Neuronal stem cell (in vitro differentiated cells): ENCODE measurements at regions not wholly inside any gene's neighbourhood (a gene's known extent, or its start where the extent isn't known, plus 50 kb on each side); places are given as distances from the start of the nearest gene placed in this dataset.
"Not testable (repeated sequence)": the region's sequence is repeated elsewhere in the genome, so short reads cannot be mapped to it uniquely, and the experiment has no call there.

Experiments used
- DNase-seq: peaks from one replicate; pipeline ENCODE4 v3.0.0-alpha.2; 2013; ENCODE audit warnings: low spot score
- H2AFZ ChIP-seq: one replicate; pipeline ENCODE4 v1.6.1; 2013; ENCODE audit warnings: mild to moderate bottlenecking, low read length, inconsistent platforms
- H2AK5ac ChIP-seq: 2 replicates; pipeline ENCODE4 v1.6.1; 2013; ENCODE audit warnings: low read depth, mild to moderate bottlenecking, inconsistent platforms, low read length, moderate library complexity, mixed read lengths
- H2BK120ac ChIP-seq: 2 replicates; pipeline ENCODE4 v1.6.1; 2013; ENCODE audit warnings: low read depth, mild to moderate bottlenecking, inconsistent platforms, low read length, moderate library complexity, mixed read lengths
- H2BK12ac ChIP-seq: one replicate; pipeline ENCODE4 v1.6.1; 2013; ENCODE audit warnings: low read length, inconsistent platforms
- H2BK15ac ChIP-seq: 2 replicates; pipeline ENCODE4 v1.6.1; 2013; ENCODE audit warnings: mild to moderate bottlenecking, low read length, inconsistent platforms, mixed read lengths
- H2BK5ac ChIP-seq: one replicate; pipeline ENCODE4 v1.6.1; 2013; ENCODE audit warnings: inconsistent platforms, mild to moderate bottlenecking, low read length, moderate library complexity
- H3K14ac ChIP-seq: one replicate; pipeline ENCODE4 v1.6.1; 2013; ENCODE audit warnings: low read length, inconsistent platforms
- H3K18ac ChIP-seq: 2 replicates; pipeline ENCODE4 v1.6.1; 2013; ENCODE audit warnings: low read length, inconsistent platforms
- H3K23ac ChIP-seq: 2 replicates; pipeline ENCODE4 v1.6.1; 2013; ENCODE audit warnings: low read depth, mild to moderate bottlenecking, mixed read lengths, low read length, inconsistent platforms; ENCODE audit not compliant: poor library complexity
- H3K27ac ChIP-seq: replicated peaks from 3 replicates; pipeline ENCODE4 v1.5.1; 2013; ENCODE audit warnings: low read length, inconsistent platforms
- H3K27me3 ChIP-seq, 3 experiments: 2 replicates each; pipeline ENCODE4 v1.6.1; 2013; ENCODE audit warnings: low read length in 3 of 3, mild to moderate bottlenecking in 2 of 3, inconsistent platforms in 1 of 3, low read depth in 1 of 3, mixed read lengths in 1 of 3, moderate library complexity in 1 of 3; ENCODE audit not compliant: control insufficient read depth in 3 of 3, insufficient read depth in 3 of 3
- H3K36me3 ChIP-seq, 2 donors: replicated peaks in 1 of 2; 2 replicates each; pipeline ENCODE4 v1.6.1; 2013; ENCODE audit warnings: low read length in 2 of 2; ENCODE audit not compliant: control insufficient read depth in 2 of 2, insufficient read depth in 2 of 2
- H3K4ac ChIP-seq: 2 replicates; pipeline ENCODE4 v1.6.1; 2013; ENCODE audit warnings: inconsistent platforms, mild to moderate bottlenecking, low read length, moderate library complexity
- H3K4me1 ChIP-seq, 2 donors: 1 replicate in 1 of 2; 2 replicates in 1 of 2; pipeline ENCODE4 v1.6.1; 2013; ENCODE audit warnings: low read length in 2 of 2, low read depth in 1 of 2; ENCODE audit not compliant: control insufficient read depth in 2 of 2, insufficient read depth in 1 of 2
- H3K4me2 ChIP-seq: one replicate; pipeline ENCODE4 v1.6.1; 2013; ENCODE audit warnings: mild to moderate bottlenecking, low read length, inconsistent platforms; ENCODE audit not compliant: insufficient read depth, poor library complexity, severe bottlenecking
- H3K4me3 ChIP-seq, 2 donors: 2 replicates each; pipeline ENCODE4 v1.5.1; 2013; ENCODE audit warnings: low read length in 2 of 2, mild to moderate bottlenecking in 2 of 2, inconsistent platforms in 1 of 2, moderate library complexity in 1 of 2
- H3K79me1 ChIP-seq: one replicate; pipeline ENCODE4 v1.6.1; 2013; ENCODE audit warnings: low read depth, mild to moderate bottlenecking, inconsistent platforms, low read length, moderate library complexity
- H3K9ac ChIP-seq: one replicate; pipeline ENCODE4 v1.6.1; 2013; ENCODE audit warnings: mild to moderate bottlenecking, low read depth, low read length, inconsistent platforms; ENCODE audit not compliant: poor library complexity
- H3K9me3 ChIP-seq, 2 donors: replicated peaks in 1 of 2; 2 replicates each; pipeline versions ENCODE3 to v1.6.1; 2013; ENCODE audit warnings: low read length in 2 of 2, mild to moderate bottlenecking in 2 of 2, inconsistent platforms in 1 of 2, low read depth in 1 of 2, mixed read lengths in 1 of 2, moderate library complexity in 1 of 2; ENCODE audit not compliant: control insufficient read depth in 2 of 2, insufficient read depth in 1 of 2
- H4K8ac ChIP-seq: one replicate; pipeline ENCODE4 v1.6.1; 2013; ENCODE audit warnings: low read depth, mild to moderate bottlenecking, inconsistent platforms, low read length, moderate library complexity
- H4K91ac ChIP-seq: one replicate; pipeline ENCODE4 v1.6.1; 2013; ENCODE audit warnings: low read length, low read depth, mild to moderate bottlenecking, inconsistent platforms; ENCODE audit not compliant: poor library complexity
- WGBS, 2 donors: extraction: QIAGEN DNeasy Blood & Tissue Kit; methylation state at CpG; one replicate each; pipeline ENCODE4 v1.1.7; 2013; ENCODE audit warnings: missing lambda C conversion rate in 2 of 2, mixed read lengths in 1 of 2; ENCODE audit not compliant: insufficient read length in 2 of 2, insufficient replicate concordance in 1 of 2; ENCODE audit errors: extremely low coverage in 2 of 2; 5-methylcytosine and 5-hydroxymethylcytosine counted together

GRCh38 chr3:195992956-195993595 is 84.7 kb upstream of the TNK2 start:
- not testable (repeated sequence) for H3K27ac ChIP-seq, H2AK5ac ChIP-seq, H3K23ac ChIP-seq, H4K8ac ChIP-seq, H2BK5ac ChIP-seq, H3K9ac ChIP-seq, H3K4me2 ChIP-seq, H3K4me1 ChIP-seq, H3K36me3 ChIP-seq, H2BK12ac ChIP-seq, H3K27me3 ChIP-seq, H2BK120ac ChIP-seq, H3K4ac ChIP-seq, H2BK15ac ChIP-seq, H3K9me3 ChIP-seq, H3K79me1 ChIP-seq, DNase-seq, H3K18ac ChIP-seq, H3K14ac ChIP-seq, H3K4me3 ChIP-seq, H2AFZ ChIP-seq, H4K91ac ChIP-seq
- WGBS, 2 donors, result no CpG with 5 or more reads among the region's 20 CpGs

DNA sequence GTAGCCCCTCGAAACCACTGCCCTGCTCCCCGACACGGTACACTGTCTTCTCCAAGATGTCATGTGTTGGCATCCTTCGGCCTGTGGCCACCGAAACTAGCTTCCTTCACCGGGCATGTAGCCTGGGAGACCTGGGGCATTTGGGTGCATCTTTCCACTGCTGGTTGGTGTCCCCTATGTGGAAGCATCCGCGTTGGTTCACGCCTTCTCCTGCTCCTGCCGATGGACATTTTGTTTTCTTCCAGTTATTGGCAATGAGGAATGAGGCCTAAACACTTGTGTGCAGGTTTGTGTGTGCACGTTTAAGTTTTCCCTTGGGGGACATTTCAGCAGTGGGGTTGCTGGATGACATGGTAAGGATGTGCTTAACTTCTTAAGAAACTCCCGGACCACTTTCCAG is 83.6 kb upstream of the TNK2 start:
- not testable (repeated sequence) for H2AK5ac ChIP-seq, H3K36me3 ChIP-seq, H2BK5ac ChIP-seq, H3K4me2 ChIP-seq, H3K14ac ChIP-seq, H3K9me3 ChIP-seq, H3K4me1 ChIP-seq, H2BK12ac ChIP-seq, H3K27ac ChIP-seq, H3K23ac ChIP-seq, H2BK120ac ChIP-seq, H2BK15ac ChIP-seq, H3K18ac ChIP-seq, DNase-seq, H3K4ac ChIP-seq, H2AFZ ChIP-seq, H3K4me3 ChIP-seq, H4K91ac ChIP-seq, H3K27me3 ChIP-seq, H3K9ac ChIP-seq, H4K8ac ChIP-seq, H3K79me1 ChIP-seq
- WGBS, 2 donors, result no CpG with 5 or more reads among the region's 12 CpGs

DNA sequence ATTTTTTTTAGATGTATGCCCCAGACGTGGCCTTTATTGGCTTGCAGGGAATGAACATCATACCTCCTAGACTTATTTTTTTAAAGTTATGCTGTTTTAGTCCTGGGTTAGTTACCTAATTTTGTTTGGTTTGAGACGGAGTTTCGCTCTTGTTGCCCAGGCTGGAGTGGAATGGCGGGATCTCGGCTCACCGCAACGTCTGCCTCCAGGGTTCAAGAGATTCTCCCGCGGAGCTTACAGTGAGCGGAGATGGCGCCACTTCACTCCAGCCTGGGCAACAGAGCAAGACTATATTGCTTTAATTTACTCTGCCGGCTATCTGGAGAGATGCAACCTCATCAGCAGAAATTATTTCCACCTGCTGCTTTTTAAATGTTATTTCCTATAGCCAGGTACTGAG is 82.9 kb upstream of the TNK2 start:
- H2AK5ac ChIP-seq, H4K8ac ChIP-seq, H3K23ac ChIP-seq, H3K4me1 ChIP-seq, H3K18ac ChIP-seq, H2BK5ac ChIP-seq, H3K27me3 ChIP-seq, H3K36me3 ChIP-seq, H3K27ac ChIP-seq, H3K9ac ChIP-seq, H3K79me1 ChIP-seq, H3K9me3 ChIP-seq, H2BK12ac ChIP-seq, H3K4me3 ChIP-seq, H3K14ac ChIP-seq, DNase-seq, H4K91ac ChIP-seq, H3K4ac ChIP-seq, H3K4me2 ChIP-seq, H2AFZ ChIP-seq, H2BK120ac ChIP-seq, H2BK15ac ChIP-seq: not testable (repeated sequence)
- WGBS, 2 donors, result no CpG with 5 or more reads among the region's 12 CpGs

DNA sequence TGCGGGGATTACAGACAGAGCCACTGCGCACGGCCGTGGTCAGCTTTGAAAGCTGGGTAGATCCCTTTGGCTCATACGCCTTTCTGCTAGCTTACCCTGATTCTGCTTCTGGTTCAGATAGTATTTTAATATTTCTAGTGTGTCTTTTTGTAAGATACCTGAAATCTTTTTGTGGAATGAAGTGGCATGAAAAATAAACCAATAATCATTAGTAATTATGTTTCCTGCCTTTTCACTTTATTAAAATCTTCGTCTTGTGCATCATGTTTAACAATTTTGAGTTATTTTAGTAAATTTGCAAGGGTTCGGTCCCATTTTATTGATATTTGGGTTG is 82.5 kb upstream of the TNK2 start:
- H3K27ac ChIP-seq, result peak overlapping the region; percentile 46
- not testable (repeated sequence) for H2BK120ac ChIP-seq, H4K8ac ChIP-seq, H3K9me3 ChIP-seq, H3K14ac ChIP-seq, H3K4me1 ChIP-seq, H3K4ac ChIP-seq, H2BK5ac ChIP-seq, H2AK5ac ChIP-seq, H3K9ac ChIP-seq, H2BK15ac ChIP-seq, DNase-seq, H3K23ac ChIP-seq, H3K27me3 ChIP-seq, H3K79me1 ChIP-seq, H4K91ac ChIP-seq, H2BK12ac ChIP-seq, H3K36me3 ChIP-seq
- peak overlapping the region; percentile 44 to 77 for H3K4me3 ChIP-seq
- H3K4me2 ChIP-seq, result peak overlapping the region; percentile 33
- peak overlapping the region; percentile 90 for H3K18ac ChIP-seq
- WGBS, 2 donors, result no CpG with 5 or more reads among the region's 7 CpGs
- H2AFZ ChIP-seq, result peak overlapping the region; percentile 95
